Activated T-helper 17 cell treated with anti-CD3 and anti-CD28 coated beads, Interleukin-2, amount 50 U/mL, for 72 hours (primary cell): ENCODE measurements at regions not wholly inside any gene's neighbourhood (a gene's known extent, or its start where the extent isn't known, plus 50 kb on each side); places are given as distances from the start of the nearest gene placed in this dataset.

Experiments
- ATAC-seq: fragments of 150-1000 bp; cut with Tn5 transposase; replicated peaks from 2 replicates; pipeline ENCODE4 v1.10.0; 2021; ENCODE audit warnings: mild to moderate bottlenecking, moderate library complexity
- H3K27ac Mint-ChIP-seq: one replicate; pipeline ENCODE4 v1.8.0; 2022; ENCODE audit warnings: mixed read lengths
- H3K27me3 Mint-ChIP-seq: one replicate; pipeline ENCODE4 v1.8.0; 2022; ENCODE audit warnings: mixed read lengths
- H3K36me3 Mint-ChIP-seq: one replicate; pipeline ENCODE4 v1.8.0; 2022; ENCODE audit warnings: low read depth, mild to moderate bottlenecking, mixed read lengths
- H3K4me1 Mint-ChIP-seq: one replicate; pipeline ENCODE4 v1.8.0; 2022; ENCODE audit warnings: mixed read lengths
- H3K4me3 Mint-ChIP-seq: one replicate; pipeline ENCODE4 v1.8.0; 2022; ENCODE audit warnings: mild to moderate bottlenecking, mixed read lengths
- H3K9me3 Mint-ChIP-seq: one replicate; pipeline ENCODE4 v1.8.0; 2022; ENCODE audit warnings: mixed read lengths

GRCh38 chr14:75363130-75363529, 64.7 kb upstream of the JDP2 start:
- peak overlapping the region; percentile 43 for H3K4me3 Mint-ChIP-seq
- no peaks in the 10 kb centered on the region for H3K36me3 Mint-ChIP-seq
- H3K27ac Mint-ChIP-seq, result no peak overlapping the region
- H3K27me3 Mint-ChIP-seq, result no peaks in the 10 kb centered on the region
- peaks cover 5% of the 10 kb centered on the region for H3K4me1 Mint-ChIP-seq
- no peaks in the 10 kb centered on the region for H3K9me3 Mint-ChIP-seq
- ATAC-seq, result no peak

- H3K36me3 Mint-ChIP-seq, result no peaks in the 10 kb centered on the region
- no peaks in the 10 kb centered on the region for H3K9me3 Mint-ChIP-seq
- peak; percentile 47 for ATAC-seq
- no peak overlapping the region for H3K27ac Mint-ChIP-seq
- no peaks in the 10 kb centered on the region for H3K27me3 Mint-ChIP-seq
- H3K4me3 Mint-ChIP-seq, result peak overlapping the region; percentile 43
- H3K4me1 Mint-ChIP-seq, result peaks cover 5% of the 10 kb centered on the region
Observed at GRCh38 chr14:75363570-75364227, 64.1 kb upstream of the JDP2 start.

DNA sequence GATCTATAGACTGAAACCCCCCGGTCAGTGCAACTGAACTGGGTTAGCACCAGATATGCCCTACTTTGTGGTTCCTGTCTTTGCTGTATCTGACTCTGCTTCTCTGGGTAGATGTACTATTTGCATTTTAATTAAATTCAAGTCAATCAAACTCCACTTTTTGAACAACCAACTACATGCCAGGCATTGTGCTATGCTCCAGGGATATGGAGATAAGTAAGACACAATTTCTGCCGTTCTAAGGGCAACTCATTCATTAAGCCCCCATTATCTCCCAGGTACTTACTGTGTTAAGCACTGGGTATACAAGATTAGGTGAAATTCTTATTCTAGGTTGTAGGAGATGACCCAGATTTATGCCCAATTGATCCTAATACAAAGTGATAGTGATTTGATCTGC, 62.7 kb upstream of the JDP2 start:
- no peaks in the 10 kb centered on the region for H3K36me3 Mint-ChIP-seq
- no peaks in the 10 kb centered on the region for H3K9me3 Mint-ChIP-seq
- H3K27ac Mint-ChIP-seq, result peak overlapping the region; percentile 6
- ATAC-seq, result no peak
- no peak overlapping the region for H3K4me3 Mint-ChIP-seq
- H3K4me1 Mint-ChIP-seq, result peaks cover 5% of the 10 kb centered on the region
- H3K27me3 Mint-ChIP-seq, result no peaks in the 10 kb centered on the region

DNA sequence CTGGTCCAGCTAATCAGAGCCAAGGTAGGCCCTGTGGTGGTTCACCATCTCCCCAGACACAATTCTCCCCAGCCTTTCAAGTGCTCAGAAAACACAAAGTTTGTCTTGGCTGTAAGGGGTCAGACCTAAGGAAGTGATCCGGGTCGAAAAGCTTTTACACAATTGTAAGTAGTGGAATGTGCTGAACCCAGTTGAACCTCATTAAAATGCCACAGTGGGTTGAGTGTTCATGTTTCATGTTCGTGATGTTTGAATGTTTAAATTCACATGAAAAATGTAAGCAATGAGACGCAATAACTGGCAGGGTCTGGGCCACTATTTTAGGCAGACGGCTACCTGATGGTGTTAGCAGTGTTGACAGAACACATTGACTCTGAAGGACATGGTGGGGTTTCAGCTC, 60.9 kb upstream of the JDP2 start:
- no peak for ATAC-seq
- peaks cover 1% of the 10 kb centered on the region for H3K27me3 Mint-ChIP-seq
- H3K4me3 Mint-ChIP-seq, result no peak overlapping the region
- no peak overlapping the region for H3K27ac Mint-ChIP-seq
- no peaks in the 10 kb centered on the region for H3K9me3 Mint-ChIP-seq
- no peaks in the 10 kb centered on the region for H3K36me3 Mint-ChIP-seq
- H3K4me1 Mint-ChIP-seq, result peaks cover 5% of the 10 kb centered on the region

- H3K9me3 Mint-ChIP-seq, result no peaks in the 10 kb centered on the region
- H3K4me3 Mint-ChIP-seq, result no peak overlapping the region
- H3K36me3 Mint-ChIP-seq, result no peaks in the 10 kb centered on the region
- ATAC-seq, result no peak
- H3K27ac Mint-ChIP-seq, result no peak overlapping the region
- peaks cover 5% of the 10 kb centered on the region for H3K4me1 Mint-ChIP-seq
- peaks cover 8% of the 10 kb centered on the region for H3K27me3 Mint-ChIP-seq
Observed at GRCh38 chr14:75368333-75368732, 59.5 kb upstream of the JDP2 start.

DNA sequence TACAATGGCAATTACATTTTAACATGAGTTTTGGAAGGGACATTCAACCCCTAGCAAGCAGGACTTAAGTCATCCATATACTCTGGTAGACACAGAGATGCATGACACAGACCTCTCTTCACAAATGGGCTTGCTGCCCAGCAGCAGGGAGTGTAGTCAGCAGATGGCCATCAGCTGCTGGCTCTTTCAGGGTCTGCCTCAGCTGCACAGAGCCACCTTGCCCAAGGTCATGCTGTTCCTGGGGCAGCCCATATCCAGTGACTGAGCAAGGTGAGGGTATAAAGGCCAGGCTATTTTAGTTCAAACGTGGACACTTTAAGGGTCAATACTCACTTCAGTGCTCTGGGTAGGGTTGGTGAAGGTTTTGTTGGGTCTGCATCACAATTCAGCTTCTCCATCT, 58.3 kb upstream of the JDP2 start:
- Mint-ChIP-seq H3K9me3 (no peaks in the 10 kb centered on the region), H3K36me3 (no peaks in the 10 kb centered on the region), H3K4me1 (peaks cover 5% of the 10 kb centered on the region), H3K27ac (no peak overlapping the region), H3K27me3 (peaks cover 8% of the 10 kb centered on the region), H3K4me3 (no peak overlapping the region)
- ATAC-seq, result no peak

- peaks cover under 1% of the 10 kb centered on the region for H3K4me1 Mint-ChIP-seq
- no peak for ATAC-seq
- H3K9me3 Mint-ChIP-seq, result no peaks in the 10 kb centered on the region
- no peak overlapping the region for H3K27ac Mint-ChIP-seq
- no peaks in the 10 kb centered on the region for H3K36me3 Mint-ChIP-seq
- no peak overlapping the region for H3K4me3 Mint-ChIP-seq
- H3K27me3 Mint-ChIP-seq, result peaks cover 12% of the 10 kb centered on the region
Observed at GRCh38 chr14:75370416-75371205, 57.2 kb upstream of the JDP2 start.

- H3K4me1 Mint-ChIP-seq, result no peaks in the 10 kb centered on the region
- no peak overlapping the region for H3K27ac Mint-ChIP-seq
- no peaks in the 10 kb centered on the region for H3K9me3 Mint-ChIP-seq
- H3K4me3 Mint-ChIP-seq, result no peak overlapping the region
- H3K27me3 Mint-ChIP-seq, result peaks cover 12% of the 10 kb centered on the region
- no peaks in the 10 kb centered on the region for H3K36me3 Mint-ChIP-seq
- ATAC-seq, result no peak
Observed at GRCh38 chr14:75371297-75371696, 56.5 kb upstream of the JDP2 start.

DNA sequence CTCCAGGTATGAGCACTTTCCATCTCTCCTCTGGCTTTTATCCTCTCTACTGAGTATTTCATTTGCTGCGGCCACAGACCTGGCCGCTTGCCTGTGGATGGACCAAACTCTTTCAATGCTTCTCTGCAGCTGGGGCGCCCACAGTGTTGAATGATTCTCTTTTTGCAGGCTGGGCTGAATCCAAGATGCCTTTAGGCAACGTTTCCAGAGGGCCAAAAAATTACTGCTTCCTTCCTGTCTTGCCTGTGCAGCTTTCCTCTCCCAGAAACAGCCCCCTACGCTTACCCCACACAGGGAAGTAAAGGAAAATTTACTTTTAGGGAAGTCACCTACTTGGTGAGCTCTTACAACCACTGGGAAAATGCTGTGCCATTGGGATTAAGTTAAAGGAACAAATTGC, 55.6 kb upstream of the JDP2 start:
- Mint-ChIP-seq H3K9me3 (no peaks in the 10 kb centered on the region), H3K4me1 (no peaks in the 10 kb centered on the region), H3K27me3 (peaks cover 12% of the 10 kb centered on the region), H3K4me3 (no peak overlapping the region), H3K36me3 (no peaks in the 10 kb centered on the region), H3K27ac (no peak overlapping the region)
- ATAC-seq, result no peak

DNA sequence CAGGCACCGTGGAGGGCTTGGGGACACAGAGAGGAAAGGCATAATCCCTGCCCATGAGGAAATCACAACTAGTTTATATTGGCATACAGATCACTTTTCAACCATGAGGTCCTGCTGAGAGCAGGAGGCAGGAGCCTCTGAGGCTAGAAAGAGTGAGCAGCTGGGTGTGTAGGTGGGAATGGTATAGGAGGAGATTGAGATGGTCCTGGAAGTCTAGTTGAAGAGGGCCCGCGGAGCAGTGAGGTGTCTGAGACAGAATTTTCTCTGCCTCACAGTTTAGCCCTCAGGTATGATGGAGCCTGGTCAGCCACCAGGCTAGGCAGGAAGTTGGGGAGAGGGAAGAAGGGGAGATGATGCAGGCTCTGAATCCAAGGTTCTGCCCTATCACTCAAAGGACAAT, 54.7 kb upstream of the JDP2 start:
- ATAC-seq, result no peak
- Mint-ChIP-seq H3K9me3 (no peaks in the 10 kb centered on the region), H3K27me3 (peaks cover 12% of the 10 kb centered on the region), H3K4me1 (no peaks in the 10 kb centered on the region), H3K4me3 (no peak overlapping the region), H3K36me3 (no peaks in the 10 kb centered on the region), H3K27ac (no peak overlapping the region)

GRCh38 chr14:75373616-75374015, 54.2 kb upstream of the JDP2 start:
- H3K4me3 Mint-ChIP-seq, result no peak overlapping the region
- H3K27me3 Mint-ChIP-seq, result peaks cover 12% of the 10 kb centered on the region
- no peaks in the 10 kb centered on the region for H3K4me1 Mint-ChIP-seq
- no peak overlapping the region for H3K27ac Mint-ChIP-seq
- H3K9me3 Mint-ChIP-seq, result no peaks in the 10 kb centered on the region
- no peaks in the 10 kb centered on the region for H3K36me3 Mint-ChIP-seq
- no peak for ATAC-seq

- H3K27me3 Mint-ChIP-seq, result peaks cover 12% of the 10 kb centered on the region
- H3K9me3 Mint-ChIP-seq, result no peaks in the 10 kb centered on the region
- no peak for ATAC-seq
- H3K36me3 Mint-ChIP-seq, result no peaks in the 10 kb centered on the region
- H3K4me3 Mint-ChIP-seq, result no peak overlapping the region
- no peak overlapping the region for H3K27ac Mint-ChIP-seq
- no peaks in the 10 kb centered on the region for H3K4me1 Mint-ChIP-seq
Observed at GRCh38 chr14:75374911-75375310, 52.9 kb upstream of the JDP2 start.

GRCh38 chr14:75375983-75376382, 51.8 kb upstream of the JDP2 start:
- no peaks in the 10 kb centered on the region for H3K9me3 Mint-ChIP-seq
- no peaks in the 10 kb centered on the region for H3K4me1 Mint-ChIP-seq
- no peak for ATAC-seq
- no peak overlapping the region for H3K27ac Mint-ChIP-seq
- no peak overlapping the region for H3K4me3 Mint-ChIP-seq
- H3K36me3 Mint-ChIP-seq, result no peaks in the 10 kb centered on the region
- H3K27me3 Mint-ChIP-seq, result peaks cover 15% of the 10 kb centered on the region
